GM12892 (cell line): ENCODE measurements at regions not wholly inside any gene's neighbourhood (a gene's known extent, or its start where the extent isn't known, plus 50 kb on each side); places are given as distances from the start of the nearest gene placed in this dataset.

Experiments
- POLR2A ChIP-seq: IDR thresholded peaks from 2 replicates; pipeline ENCODE4 v1.6.1; 2011; ENCODE audit warnings: low read depth, low read length, control low read depth
- TAF1 ChIP-seq: IDR thresholded peaks from 2 replicates; pipeline ENCODE4 v1.6.1; 2011; ENCODE audit warnings: low read depth, mild to moderate bottlenecking, control low read depth, low read length, borderline replicate concordance

DNA sequence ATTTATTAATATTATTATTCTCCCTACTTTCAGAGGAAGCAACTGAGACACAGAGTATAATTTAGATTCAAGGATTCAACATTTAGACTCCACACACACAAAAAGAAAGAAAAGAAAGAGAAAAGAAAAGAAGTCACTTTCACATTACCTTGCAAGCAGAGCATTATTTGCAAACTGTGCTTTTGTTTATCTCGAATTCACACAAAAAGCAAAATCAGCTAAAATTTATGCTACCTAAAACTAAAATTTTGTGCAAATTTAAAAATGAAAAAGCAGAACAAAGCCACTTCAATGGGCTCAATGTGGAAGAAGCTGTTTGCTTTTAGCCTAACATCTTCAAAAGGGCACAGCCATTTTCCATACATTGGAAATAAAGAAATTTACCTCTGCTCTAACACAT, 1282.7 kb upstream of the GYPC start:
- no peak for TF ChIP-seq POLR2A
- no peak for TF ChIP-seq TAF1
